Loucy (cell line): ENCODE measurements at regions not wholly inside any gene's neighbourhood (a gene's known extent, or its start where the extent isn't known, plus 50 kb on each side); places are given as distances from the start of the nearest gene placed in this dataset.

Experiments used
- H2AFZ ChIP-seq: fragments of 200-600 bp; sonication (generic); 2 replicates; pipeline ENCODE4 v1.6.0; 2016; ENCODE audit warnings: antibody characterized with exemption, mild to moderate bottlenecking, low read length, moderate library complexity
- H3F3A ChIP-seq: fragments of 200-600 bp; 2 replicates; pipeline ENCODE4 v1.6.0; 2016; ENCODE audit warnings: antibody characterized with exemption, low read depth, mild to moderate bottlenecking
- H3K27me3 ChIP-seq: fragments of 200-600 bp; sonication (generic); 2 replicates; pipeline ENCODE4 v1.6.1; 2014; ENCODE audit warnings: low read length, mild to moderate bottlenecking; ENCODE audit not compliant: insufficient read depth, poor library complexity, severe bottlenecking
- H3K36me3 ChIP-seq: fragments of 200-600 bp; sonication (generic); 2 replicates; pipeline ENCODE4 v1.6.1; 2016; ENCODE audit warnings: low read length; ENCODE audit not compliant: insufficient read depth
- H3K4me1 ChIP-seq: fragments of 200-600 bp; sonication (generic); 2 replicates; pipeline ENCODE4 v1.5.1; 2014; ENCODE audit warnings: low read length, mild to moderate bottlenecking; ENCODE audit not compliant: insufficient read depth, poor library complexity, severe bottlenecking
- H3K4me2 ChIP-seq: fragments of 200-600 bp; sonication (generic); 2 replicates; pipeline ENCODE4 v1.6.0; 2014; ENCODE audit warnings: antibody characterized with exemption, low read length, low read depth, mild to moderate bottlenecking; ENCODE audit not compliant: poor library complexity, severe bottlenecking
- H3K4me3 ChIP-seq: fragments of 200-600 bp; sonication (generic); 2 replicates; pipeline ENCODE4 v1.5.1; 2014; ENCODE audit warnings: low read length, mild to moderate bottlenecking, mixed read lengths; ENCODE audit not compliant: poor library complexity, severe bottlenecking
- H3K79me2 ChIP-seq: fragments of 200-600 bp; sonication (generic); 2 replicates; pipeline ENCODE4 v1.6.1; 2014; ENCODE audit warnings: low read length; ENCODE audit not compliant: insufficient read depth
- H3K9ac ChIP-seq: fragments of 200-600 bp; sonication (generic); 2 replicates; pipeline ENCODE4 v1.6.0; 2014; ENCODE audit warnings: mild to moderate bottlenecking, low read depth, low read length, moderate library complexity; ENCODE audit not compliant: poor library complexity, severe bottlenecking
- H3K9me2 ChIP-seq: fragments of 200-600 bp; sonication (generic); replicated peaks from 2 replicates; pipeline ENCODE4 v1.6.1; 2016; ENCODE audit warnings: low read depth, low read length, mixed read lengths
- H3K9me3 ChIP-seq: fragments of 200-600 bp; sonication (generic); 2 replicates; pipeline ENCODE4 v1.6.1; 2014; ENCODE audit warnings: mild to moderate bottlenecking, antibody characterized with exemption, low read length, low read depth; ENCODE audit not compliant: insufficient read depth
- H4K20me1 ChIP-seq: fragments of 200-600 bp; sonication (generic); 2 replicates; pipeline ENCODE4 v1.6.0; 2014; ENCODE audit warnings: antibody characterized with exemption, low read length, mild to moderate bottlenecking; ENCODE audit not compliant: insufficient read depth, poor library complexity, severe bottlenecking
- EZH2phosphoT487 ChIP-seq: fragments of 200-600 bp; IDR thresholded peaks from 2 replicates; pipeline ENCODE4 v1.6.1; 2018; ENCODE audit warnings: antibody characterized with exemption, mild to moderate bottlenecking, moderate library complexity, borderline replicate concordance
- TF ChIP-seq, protein P1 (sequence below): fragments of 200-600 bp; sonication (generic); conservative IDR thresholded peaks from 2 replicates; pipeline ENCODE4 v1.5.1; 2014; ENCODE audit warnings: mild to moderate bottlenecking, antibody characterized with exemption, low read length

DNA sequence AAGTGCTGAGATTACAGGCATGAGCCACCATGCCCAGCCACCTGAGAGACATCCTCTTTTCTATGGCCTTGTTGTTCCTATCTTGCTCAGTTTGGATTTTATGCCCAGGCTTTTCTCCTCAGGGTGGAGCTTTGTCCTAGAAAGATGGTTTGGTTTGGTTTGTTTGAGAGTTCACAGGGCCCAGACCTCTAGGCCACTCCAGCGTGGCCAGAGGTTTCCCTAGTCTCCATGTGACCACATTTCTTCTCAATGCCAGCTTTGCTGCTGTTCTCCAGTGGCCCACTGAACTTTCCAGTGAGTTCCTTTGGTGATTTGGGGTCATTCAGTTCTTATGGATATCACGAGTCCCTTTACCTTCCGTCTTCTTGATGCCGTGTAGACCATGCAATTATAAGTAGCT, 92.6 kb upstream of the SERBP1 start:
- H3K9ac ChIP-seq: no peak overlapping the region
- H2AFZ ChIP-seq: no peak overlapping the region
- H3K9me3 ChIP-seq: no peaks in the 10 kb centered on the region
- no peaks in the 10 kb centered on the region for H3F3A ChIP-seq
- H3K4me2 ChIP-seq: no peak overlapping the region
- no peaks in the 10 kb centered on the region for H3K79me2 ChIP-seq
- no peaks in the 10 kb centered on the region for H3K27me3 ChIP-seq
- no peaks in the 10 kb centered on the region for H4K20me1 ChIP-seq
- no peaks in the 10 kb centered on the region for H3K36me3 ChIP-seq
- peaks cover 4% of the 10 kb centered on the region for H3K4me1 ChIP-seq
- H3K4me3 ChIP-seq: no peak overlapping the region
- no peak for TF ChIP-seq EZH2phosphoT487
- TF ChIP-seq, protein P1, sequence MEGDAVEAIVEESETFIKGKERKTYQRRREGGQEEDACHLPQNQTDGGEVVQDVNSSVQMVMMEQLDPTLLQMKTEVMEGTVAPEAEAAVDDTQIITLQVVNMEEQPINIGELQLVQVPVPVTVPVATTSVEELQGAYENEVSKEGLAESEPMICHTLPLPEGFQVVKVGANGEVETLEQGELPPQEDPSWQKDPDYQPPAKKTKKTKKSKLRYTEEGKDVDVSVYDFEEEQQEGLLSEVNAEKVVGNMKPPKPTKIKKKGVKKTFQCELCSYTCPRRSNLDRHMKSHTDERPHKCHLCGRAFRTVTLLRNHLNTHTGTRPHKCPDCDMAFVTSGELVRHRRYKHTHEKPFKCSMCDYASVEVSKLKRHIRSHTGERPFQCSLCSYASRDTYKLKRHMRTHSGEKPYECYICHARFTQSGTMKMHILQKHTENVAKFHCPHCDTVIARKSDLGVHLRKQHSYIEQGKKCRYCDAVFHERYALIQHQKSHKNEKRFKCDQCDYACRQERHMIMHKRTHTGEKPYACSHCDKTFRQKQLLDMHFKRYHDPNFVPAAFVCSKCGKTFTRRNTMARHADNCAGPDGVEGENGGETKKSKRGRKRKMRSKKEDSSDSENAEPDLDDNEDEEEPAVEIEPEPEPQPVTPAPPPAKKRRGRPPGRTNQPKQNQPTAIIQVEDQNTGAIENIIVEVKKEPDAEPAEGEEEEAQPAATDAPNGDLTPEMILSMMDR: no peak
- no peaks in the 10 kb centered on the region for H3K9me2 ChIP-seq

DNA sequence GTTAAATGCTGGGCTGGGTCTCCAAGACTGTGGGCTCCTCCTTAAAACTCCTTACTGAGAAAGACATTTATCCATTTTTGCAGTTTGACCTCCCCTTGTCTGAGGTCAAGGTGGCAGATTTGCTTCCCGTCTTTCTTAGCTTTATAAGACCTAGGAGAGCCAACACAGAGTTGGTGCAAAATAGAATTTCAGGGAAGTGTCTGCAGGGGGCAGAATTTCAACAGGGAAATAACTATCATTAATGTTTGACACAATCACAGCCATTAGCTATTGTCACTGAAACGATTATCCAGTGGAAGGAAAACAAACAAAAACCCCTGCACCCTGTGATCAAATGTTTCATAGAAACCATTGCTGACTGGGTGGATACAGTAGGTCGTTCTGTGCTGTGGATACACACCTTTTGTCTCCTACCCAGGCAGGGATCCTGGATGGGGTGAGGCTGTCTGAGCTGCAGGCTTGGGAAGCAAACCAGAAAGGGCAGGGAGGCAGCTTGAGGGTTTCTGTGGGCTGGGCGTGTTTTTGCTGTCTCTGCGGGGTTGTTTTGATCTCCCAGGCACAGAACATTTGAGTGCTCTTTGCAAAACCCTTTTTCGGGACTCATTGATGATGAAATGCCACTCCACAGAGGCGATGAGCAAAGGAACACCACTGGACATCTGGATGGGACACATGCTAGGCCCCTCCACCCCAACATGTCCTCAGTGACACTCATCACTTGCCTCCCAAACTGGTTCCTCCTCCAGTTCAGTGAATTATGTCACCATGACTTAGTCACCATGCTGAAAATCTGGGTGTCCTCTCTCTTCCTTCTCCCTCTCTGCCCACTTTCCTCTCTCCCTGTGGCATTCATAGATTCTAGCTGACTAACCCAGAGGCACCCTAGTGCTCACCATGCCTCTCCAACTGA, 94.2 kb upstream of the SERBP1 start:
- no peak overlapping the region for H3K4me3 ChIP-seq
- H2AFZ ChIP-seq: peak overlapping the region; percentile 66
- no peaks in the 10 kb centered on the region for H4K20me1 ChIP-seq
- no peak overlapping the region for H3K4me2 ChIP-seq
- no peaks in the 10 kb centered on the region for H3K27me3 ChIP-seq
- TF ChIP-seq EZH2phosphoT487: no peak
- TF ChIP-seq, protein P1: peak; percentile 66
- H3K4me1 ChIP-seq: peaks cover 4% of the 10 kb centered on the region
- no peaks in the 10 kb centered on the region for H3K9me2 ChIP-seq
- H3K9ac ChIP-seq: no peak overlapping the region
- H3F3A ChIP-seq: no peaks in the 10 kb centered on the region
- H3K79me2 ChIP-seq: no peaks in the 10 kb centered on the region
- no peaks in the 10 kb centered on the region for H3K9me3 ChIP-seq
- H3K36me3 ChIP-seq: no peaks in the 10 kb centered on the region

DNA sequence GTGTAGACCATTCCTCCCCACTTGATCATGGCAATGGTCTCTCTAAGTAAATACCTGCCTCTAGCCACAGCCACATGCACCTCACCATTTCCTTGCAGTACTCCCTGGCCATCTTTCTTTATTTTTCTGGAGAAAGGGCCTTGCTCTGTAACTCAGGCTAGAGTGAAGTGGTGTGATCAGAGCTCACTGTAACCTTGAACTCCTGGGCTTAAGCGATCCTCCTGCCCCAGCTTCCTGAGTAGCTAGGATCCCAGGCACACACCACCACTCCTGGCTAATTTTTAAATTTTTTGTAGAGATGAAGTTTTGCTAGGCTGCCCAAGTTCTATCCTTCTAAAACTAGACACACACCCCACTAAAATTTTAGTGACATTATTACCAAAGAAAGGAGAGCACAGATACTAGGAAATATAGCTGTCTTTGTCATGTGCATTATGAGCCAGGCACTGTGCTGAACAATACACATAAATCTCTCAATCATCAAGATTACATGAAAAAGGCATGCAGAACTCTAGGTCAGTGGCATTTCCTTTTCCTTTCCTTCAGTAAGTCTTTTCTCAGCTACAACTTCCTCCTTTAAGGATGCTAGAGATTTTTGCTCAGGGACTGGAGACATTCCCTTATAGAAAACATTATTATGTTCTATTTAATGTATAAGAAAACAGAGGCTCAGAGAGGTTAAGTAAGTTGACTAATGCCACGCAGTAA, 95.0 kb upstream of the SERBP1 start:
- peak overlapping the region; percentile 66; the same call in 1 of the 2 replicates for H2AFZ ChIP-seq
- H3K4me1 ChIP-seq: peaks cover 4% of the 10 kb centered on the region
- H3K9ac ChIP-seq: no peak overlapping the region
- no peaks in the 10 kb centered on the region for H3K36me3 ChIP-seq
- TF ChIP-seq, protein P1: no peak
- TF ChIP-seq EZH2phosphoT487: no peak
- no peaks in the 10 kb centered on the region for H3K27me3 ChIP-seq
- no peak overlapping the region for H3K4me2 ChIP-seq
- H3K79me2 ChIP-seq: no peaks in the 10 kb centered on the region
- H4K20me1 ChIP-seq: no peaks in the 10 kb centered on the region
- H3F3A ChIP-seq: no peaks in the 10 kb centered on the region
- no peak overlapping the region for H3K4me3 ChIP-seq
- H3K9me3 ChIP-seq: no peaks in the 10 kb centered on the region
- H3K9me2 ChIP-seq: no peaks in the 10 kb centered on the region
